PFSK-1 (cell line): ENCODE measurements at regions not wholly inside any gene's neighbourhood (a gene's known extent, or its start where the extent isn't known, plus 50 kb on each side); places are given as distances from the start of the nearest gene placed in this dataset.

Experiments
- POLR2AphosphoS5 ChIP-seq: IDR thresholded peaks from 2 replicates; pipeline ENCODE4 v1.6.1; 2012; ENCODE audit warnings: low read depth, mild to moderate bottlenecking, control low read depth, low read length, moderate library complexity
- REST ChIP-seq, 2 experiments: IDR thresholded peaks; 2 replicates each; pipeline versions ENCODE4 v1.6.1 to v1.8.0; 2011 to 2012; ENCODE audit warnings: low read depth in 2 of 2, low read length in 2 of 2, control low read depth in 1 of 2, inconsistent platforms in 1 of 2, mild to moderate bottlenecking in 1 of 2, moderate library complexity in 1 of 2; ENCODE audit not compliant: insufficient read depth in 1 of 2

- no peak for TF ChIP-seq POLR2AphosphoS5
- no peak for TF ChIP-seq REST (IDR thresholded peaks at IDR 0.05; ENCODE audit: insufficient read depth in 1 of 2, low read depth in 2 of 2, low read length in 2 of 2)
These were observed 389.6 kb downstream of the MFSD1 start for GRCh38 chr3:159191447-159191846.
